Neuronal stem cell (in vitro differentiated cells): ENCODE measurements at regions not wholly inside any gene's neighbourhood (a gene's known extent, or its start where the extent isn't known, plus 50 kb on each side); places are given as distances from the start of the nearest gene placed in this dataset.
"Not testable (repeated sequence)": the region's sequence is repeated elsewhere in the genome, so short reads cannot be mapped to it uniquely, and the experiment has no call there.

Experiments
- DNase-seq: peaks from one replicate; pipeline ENCODE4 v3.0.0-alpha.2; 2013; ENCODE audit warnings: low spot score
- H2AFZ ChIP-seq: one replicate; pipeline ENCODE4 v1.6.1; 2013; ENCODE audit warnings: mild to moderate bottlenecking, low read length, inconsistent platforms
- H2AK5ac ChIP-seq: 2 replicates; pipeline ENCODE4 v1.6.1; 2013; ENCODE audit warnings: low read depth, mild to moderate bottlenecking, inconsistent platforms, low read length, moderate library complexity, mixed read lengths
- H2BK120ac ChIP-seq: 2 replicates; pipeline ENCODE4 v1.6.1; 2013; ENCODE audit warnings: low read depth, mild to moderate bottlenecking, inconsistent platforms, low read length, moderate library complexity, mixed read lengths
- H2BK12ac ChIP-seq: one replicate; pipeline ENCODE4 v1.6.1; 2013; ENCODE audit warnings: low read length, inconsistent platforms
- H2BK15ac ChIP-seq: 2 replicates; pipeline ENCODE4 v1.6.1; 2013; ENCODE audit warnings: mild to moderate bottlenecking, low read length, inconsistent platforms, mixed read lengths
- H2BK5ac ChIP-seq: one replicate; pipeline ENCODE4 v1.6.1; 2013; ENCODE audit warnings: inconsistent platforms, mild to moderate bottlenecking, low read length, moderate library complexity
- H3K14ac ChIP-seq: one replicate; pipeline ENCODE4 v1.6.1; 2013; ENCODE audit warnings: low read length, inconsistent platforms
- H3K18ac ChIP-seq: 2 replicates; pipeline ENCODE4 v1.6.1; 2013; ENCODE audit warnings: low read length, inconsistent platforms
- H3K23ac ChIP-seq: 2 replicates; pipeline ENCODE4 v1.6.1; 2013; ENCODE audit warnings: low read depth, mild to moderate bottlenecking, mixed read lengths, low read length, inconsistent platforms; ENCODE audit not compliant: poor library complexity
- H3K27ac ChIP-seq: replicated peaks from 3 replicates; pipeline ENCODE4 v1.5.1; 2013; ENCODE audit warnings: low read length, inconsistent platforms
- H3K27me3 ChIP-seq, 3 experiments: 2 replicates each; pipeline ENCODE4 v1.6.1; 2013; ENCODE audit warnings: low read length in 3 of 3, mild to moderate bottlenecking in 2 of 3, inconsistent platforms in 1 of 3, low read depth in 1 of 3, mixed read lengths in 1 of 3, moderate library complexity in 1 of 3; ENCODE audit not compliant: control insufficient read depth in 3 of 3, insufficient read depth in 3 of 3
- H3K36me3 ChIP-seq, 2 donors: replicated peaks in 1 of 2; 2 replicates each; pipeline ENCODE4 v1.6.1; 2013; ENCODE audit warnings: low read length in 2 of 2; ENCODE audit not compliant: control insufficient read depth in 2 of 2, insufficient read depth in 2 of 2
- H3K4ac ChIP-seq: 2 replicates; pipeline ENCODE4 v1.6.1; 2013; ENCODE audit warnings: inconsistent platforms, mild to moderate bottlenecking, low read length, moderate library complexity
- H3K4me1 ChIP-seq, 2 donors: 1 replicate in 1 of 2; 2 replicates in 1 of 2; pipeline ENCODE4 v1.6.1; 2013; ENCODE audit warnings: low read length in 2 of 2, low read depth in 1 of 2; ENCODE audit not compliant: control insufficient read depth in 2 of 2, insufficient read depth in 1 of 2
- H3K4me2 ChIP-seq: one replicate; pipeline ENCODE4 v1.6.1; 2013; ENCODE audit warnings: mild to moderate bottlenecking, low read length, inconsistent platforms; ENCODE audit not compliant: insufficient read depth, poor library complexity, severe bottlenecking
- H3K4me3 ChIP-seq, 2 donors: 2 replicates each; pipeline ENCODE4 v1.5.1; 2013; ENCODE audit warnings: low read length in 2 of 2, mild to moderate bottlenecking in 2 of 2, inconsistent platforms in 1 of 2, moderate library complexity in 1 of 2
- H3K79me1 ChIP-seq: one replicate; pipeline ENCODE4 v1.6.1; 2013; ENCODE audit warnings: low read depth, mild to moderate bottlenecking, inconsistent platforms, low read length, moderate library complexity
- H3K9ac ChIP-seq: one replicate; pipeline ENCODE4 v1.6.1; 2013; ENCODE audit warnings: mild to moderate bottlenecking, low read depth, low read length, inconsistent platforms; ENCODE audit not compliant: poor library complexity
- H3K9me3 ChIP-seq, 2 donors: replicated peaks in 1 of 2; 2 replicates each; pipeline versions ENCODE3 to v1.6.1; 2013; ENCODE audit warnings: low read length in 2 of 2, mild to moderate bottlenecking in 2 of 2, inconsistent platforms in 1 of 2, low read depth in 1 of 2, mixed read lengths in 1 of 2, moderate library complexity in 1 of 2; ENCODE audit not compliant: control insufficient read depth in 2 of 2, insufficient read depth in 1 of 2
- H4K8ac ChIP-seq: one replicate; pipeline ENCODE4 v1.6.1; 2013; ENCODE audit warnings: low read depth, mild to moderate bottlenecking, inconsistent platforms, low read length, moderate library complexity
- H4K91ac ChIP-seq: one replicate; pipeline ENCODE4 v1.6.1; 2013; ENCODE audit warnings: low read length, low read depth, mild to moderate bottlenecking, inconsistent platforms; ENCODE audit not compliant: poor library complexity
- WGBS, 2 donors: extraction: QIAGEN DNeasy Blood & Tissue Kit; methylation state at CpG; one replicate each; pipeline ENCODE4 v1.1.7; 2013; ENCODE audit warnings: missing lambda C conversion rate in 2 of 2, mixed read lengths in 1 of 2; ENCODE audit not compliant: insufficient read length in 2 of 2, insufficient replicate concordance in 1 of 2; ENCODE audit errors: extremely low coverage in 2 of 2; 5-methylcytosine and 5-hydroxymethylcytosine counted together

DNA sequence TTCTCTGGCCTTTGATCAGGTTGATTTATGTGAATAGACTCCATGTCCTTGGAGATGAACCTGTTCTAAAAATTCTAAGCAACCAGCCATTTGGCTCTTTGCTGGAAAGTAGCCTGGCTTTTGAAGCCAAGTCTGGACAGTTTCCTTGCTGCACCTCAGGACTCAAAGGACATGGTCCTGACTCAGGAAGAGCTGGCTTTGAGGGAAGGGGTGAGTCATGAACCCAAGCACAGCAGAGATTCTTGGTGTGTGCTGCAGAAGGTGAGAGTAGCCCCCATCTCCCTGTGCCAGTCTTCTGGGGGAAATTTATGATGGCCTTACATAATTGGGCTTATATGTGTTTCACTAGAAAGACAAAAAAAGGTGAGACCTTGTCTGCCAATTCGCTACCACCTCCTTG is 287.2 kb upstream of the PLGLB2 start:
- not testable (repeated sequence) for H3K4me1 ChIP-seq
- WGBS, 2 donors: no CpG with 5 or more reads among the region's 1 CpG

DNA sequence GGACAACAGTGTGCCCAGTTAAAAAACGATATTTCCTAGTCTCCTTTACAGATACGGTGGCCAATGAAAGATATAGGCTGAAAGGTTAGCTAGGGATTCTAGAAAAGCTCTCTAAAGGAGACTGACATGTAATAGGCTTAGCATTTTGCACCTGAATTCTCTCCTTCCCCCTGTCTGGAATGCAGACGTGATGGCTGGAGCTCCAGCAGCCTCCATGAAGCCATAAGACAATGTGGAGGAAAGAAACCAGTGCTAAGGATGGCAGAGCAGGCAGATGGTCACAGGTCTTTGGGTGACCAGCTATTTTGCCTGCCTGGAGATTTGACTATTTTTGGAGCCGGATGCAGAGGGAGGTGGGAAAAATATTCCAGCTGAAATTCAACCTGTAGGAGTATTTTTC is 286.2 kb upstream of the PLGLB2 start:
- not testable (repeated sequence) for H2BK12ac ChIP-seq, H2BK120ac ChIP-seq, H3K14ac ChIP-seq, H3K79me1 ChIP-seq, H3K27me3 ChIP-seq, H3K9me3 ChIP-seq, H2AFZ ChIP-seq, H3K27ac ChIP-seq, H3K9ac ChIP-seq, H3K4me3 ChIP-seq, H3K4ac ChIP-seq, H3K18ac ChIP-seq, H3K23ac ChIP-seq, H2AK5ac ChIP-seq, H3K4me1 ChIP-seq, H2BK15ac ChIP-seq, H3K4me2 ChIP-seq, H4K91ac ChIP-seq, H3K36me3 ChIP-seq, DNase-seq, H4K8ac ChIP-seq, H2BK5ac ChIP-seq
- no CpG with 5 or more reads among the region's 4 CpGs for WGBS, 2 donors

More for the DNA sequence above, 287.2 kb upstream of the PLGLB2 start:
- H4K91ac ChIP-seq, H2BK15ac ChIP-seq, H3K18ac ChIP-seq, H2BK12ac ChIP-seq, H3K9me3 ChIP-seq, H3K4ac ChIP-seq, H3K36me3 ChIP-seq, H2BK120ac ChIP-seq, DNase-seq, H2BK5ac ChIP-seq, H2AFZ ChIP-seq, H3K14ac ChIP-seq, H3K23ac ChIP-seq, H3K27ac ChIP-seq, H3K27me3 ChIP-seq, H3K9ac ChIP-seq, H3K4me2 ChIP-seq, H4K8ac ChIP-seq, H3K4me3 ChIP-seq, H3K79me1 ChIP-seq, H2AK5ac ChIP-seq: not testable (repeated sequence)

DNA sequence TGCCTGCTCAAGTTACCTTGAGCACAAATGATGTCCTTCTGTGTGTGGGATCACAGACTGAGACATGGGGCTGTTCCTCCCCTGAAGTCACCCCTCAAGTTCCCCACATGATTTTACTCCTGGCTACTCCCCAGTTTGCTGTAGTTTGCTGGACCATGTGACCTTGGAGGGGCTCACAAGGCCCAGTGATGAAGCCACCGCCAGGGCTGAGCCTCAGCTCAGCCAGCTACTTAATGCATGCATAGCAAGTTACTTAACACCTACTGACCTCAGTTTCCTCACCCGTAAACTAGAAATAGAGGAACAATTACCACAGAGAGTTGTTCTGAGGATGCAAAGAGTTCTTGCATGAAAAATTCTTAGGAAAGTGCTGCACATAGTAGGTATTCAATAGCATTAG is 283.7 kb upstream of the PLGLB2 start:
- H4K8ac ChIP-seq, H3K9ac ChIP-seq, H3K14ac ChIP-seq, H2BK15ac ChIP-seq, H3K36me3 ChIP-seq, H2AFZ ChIP-seq, H2BK5ac ChIP-seq, H3K27me3 ChIP-seq, H2BK120ac ChIP-seq, H3K4ac ChIP-seq, H4K91ac ChIP-seq, H3K18ac ChIP-seq, H3K9me3 ChIP-seq, H3K4me2 ChIP-seq, H3K27ac ChIP-seq, H2BK12ac ChIP-seq, H2AK5ac ChIP-seq, H3K79me1 ChIP-seq, H3K4me3 ChIP-seq, H3K4me1 ChIP-seq, DNase-seq, H3K23ac ChIP-seq: not testable (repeated sequence)
- WGBS, 2 donors: no CpG with 5 or more reads among the region's 2 CpGs

DNA sequence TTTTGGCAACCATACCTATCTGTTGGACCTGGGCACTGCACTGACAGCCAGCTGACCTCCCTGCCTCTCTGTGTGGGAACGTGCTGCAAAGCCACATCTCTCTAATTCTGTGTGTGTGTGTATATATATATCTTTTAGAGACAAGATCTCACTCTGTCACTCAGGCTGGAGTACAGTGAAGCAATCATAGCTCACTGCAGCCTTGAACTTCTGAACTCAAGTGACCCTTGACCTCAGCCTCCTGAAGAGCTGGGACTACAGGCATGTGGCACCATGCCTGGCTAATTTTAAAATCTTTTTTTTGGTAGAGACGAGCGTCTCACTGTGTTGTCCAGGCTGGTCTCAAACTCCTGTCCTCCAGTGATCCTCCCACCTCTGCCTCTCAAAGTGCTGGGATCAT is 282.2 kb upstream of the PLGLB2 start:
- H3K14ac ChIP-seq, H2BK15ac ChIP-seq, H3K4me1 ChIP-seq, H3K4me3 ChIP-seq, H3K9ac ChIP-seq, H2BK5ac ChIP-seq, H3K18ac ChIP-seq, H4K91ac ChIP-seq, H3K4me2 ChIP-seq, H3K27ac ChIP-seq, H2BK12ac ChIP-seq, H2AK5ac ChIP-seq, H3K36me3 ChIP-seq, H2BK120ac ChIP-seq, H2AFZ ChIP-seq, DNase-seq, H3K9me3 ChIP-seq, H3K23ac ChIP-seq, H3K27me3 ChIP-seq, H3K4ac ChIP-seq, H3K79me1 ChIP-seq, H4K8ac ChIP-seq: not testable (repeated sequence)
- no CpG with 5 or more reads among the region's 3 CpGs for WGBS, 2 donors
